ENCODE measurements at regions not wholly inside any gene's neighbourhood (a gene's known extent, or its start where the extent isn't known, plus 50 kb on each side); places are given as distances from the start of the nearest gene placed in this dataset.

- no peak for DNase-seq
- Histone ChIP-seq H3K4me1 (no peaks in the 10 kb centered on the region), H3K27me3 (replicated peaks in 1 of 7) (no peaks in the 10 kb centered on the region), H3K9me3 (no peaks in the 10 kb centered on the region), H3K36me3 (no peaks in the 10 kb centered on the region), H3K4me3 (no peak overlapping the region), H3K27ac (no peak overlapping the region)
- WGBS, 5 donors: 86 to 95% (median 89%) methylated on average over 2 of the region's 2 CpGs
- TF ChIP-seq POLR2A (IDR thresholded peaks at IDR 0.05) (no peak), POLR2AphosphoS5 (IDR thresholded peaks at IDR 0.05) (no peak), CTCF (IDR thresholded peaks at IDR 0.05 in 8 of 11, conservative IDR thresholded peaks at IDR 0.05 in 3 of 11) (no peak)
- intact Hi-C loops (cut with DNase I; ENCODE audit: low total_unique reads): no loop called here
Observed at GRCh38 chrX:113275804-113276203, 435.2 kb upstream of the AMOT start.

DNA sequence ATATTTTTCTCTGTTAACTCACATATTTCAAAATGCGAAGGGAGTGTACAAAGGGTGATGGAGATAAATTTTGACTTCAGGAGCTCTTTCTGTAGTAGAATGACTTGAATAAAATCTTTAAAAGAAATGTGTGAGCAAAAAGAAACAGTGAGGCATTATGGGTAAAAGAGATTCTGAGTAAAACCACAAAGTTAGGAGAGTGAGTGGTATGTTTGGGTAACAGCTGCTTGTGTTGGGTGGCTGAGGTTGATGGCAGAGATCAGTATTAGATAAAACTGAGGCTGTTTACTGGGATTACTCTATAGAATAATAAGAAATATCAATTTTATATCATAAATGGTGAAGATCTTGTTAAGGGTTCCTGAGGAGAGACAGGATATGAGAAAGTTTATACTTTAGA lies 434.2 kb upstream of the AMOT start:
- no peaks in the 10 kb centered on the region for H3K27me3 ChIP-seq (replicated peaks in 1 of 7)
- no peaks in the 10 kb centered on the region for H3K9me3 ChIP-seq
- WGBS, 5 donors: 85 to 93% (median 88%) methylated on average over 1 of the region's 1 CpG
- no peak for DNase-seq
- no peak overlapping the region for H3K4me3 ChIP-seq
- TF ChIP-seq CTCF (IDR thresholded peaks at IDR 0.05 in 8 of 11, conservative IDR thresholded peaks at IDR 0.05 in 3 of 11): no peak
- TF ChIP-seq POLR2A (IDR thresholded peaks at IDR 0.05): no peak
- TF ChIP-seq POLR2AphosphoS5 (IDR thresholded peaks at IDR 0.05): no peak
- no peaks in the 10 kb centered on the region for H3K36me3 ChIP-seq
- no peaks in the 10 kb centered on the region for H3K4me1 ChIP-seq
- no peak overlapping the region for H3K27ac ChIP-seq
- intact Hi-C loops (cut with DNase I; ENCODE audit: low total_unique reads): no loop called here

- WGBS, 5 donors: 46 to 81% (median 65%) methylated on average over 4 to 5 of the region's 5 CpGs
- no peak for TF ChIP-seq CTCF (IDR thresholded peaks at IDR 0.05 in 8 of 11, conservative IDR thresholded peaks at IDR 0.05 in 3 of 11)
- no peak for TF ChIP-seq POLR2AphosphoS5 (IDR thresholded peaks at IDR 0.05)
- no peak for TF ChIP-seq POLR2A (IDR thresholded peaks at IDR 0.05)
- H3K27ac ChIP-seq: no peak overlapping the region
- H3K27me3 ChIP-seq (replicated peaks in 1 of 7): no peaks in the 10 kb centered on the region
- H3K4me1 ChIP-seq: no peaks in the 10 kb centered on the region
- H3K9me3 ChIP-seq: no peaks in the 10 kb centered on the region
- intact Hi-C loops (cut with DNase I; ENCODE audit: low total_unique reads): no loop called here
- no peak for DNase-seq
- no peaks in the 10 kb centered on the region for H3K36me3 ChIP-seq
- H3K4me3 ChIP-seq: no peak overlapping the region
Observed at GRCh38 chrX:113274345-113274744, 433.7 kb upstream of the AMOT start.

- no peaks in the 10 kb centered on the region for H3K36me3 ChIP-seq
- H3K27ac ChIP-seq: no peak overlapping the region
- intact Hi-C loops (cut with DNase I; ENCODE audit: low total_unique reads): no loop called here
- no peaks in the 10 kb centered on the region for H3K4me1 ChIP-seq
- TF ChIP-seq CTCF (IDR thresholded peaks at IDR 0.05 in 8 of 11, conservative IDR thresholded peaks at IDR 0.05 in 3 of 11) (no peak), POLR2A (IDR thresholded peaks at IDR 0.05) (no peak), POLR2AphosphoS5 (IDR thresholded peaks at IDR 0.05) (no peak)
- no peak overlapping the region for H3K4me3 ChIP-seq
- no peak for DNase-seq
- H3K9me3 ChIP-seq: no peaks in the 10 kb centered on the region
- H3K27me3 ChIP-seq (replicated peaks in 1 of 7): no peaks in the 10 kb centered on the region
Observed at GRCh38 chrX:113269203-113269602, 428.6 kb upstream of the AMOT start.
